SK-N-SH (cell line): ENCODE measurements at regions not wholly inside any gene's neighbourhood (a gene's known extent, or its start where the extent isn't known, plus 50 kb on each side); places are given as distances from the start of the nearest gene placed in this dataset.

Experiments used
- CTCF ChIP-seq: fragments of 200-600 bp; sonication (generic); IDR thresholded peaks from 2 replicates; pipeline ENCODE4 v1.6.1; 2017; ENCODE audit warnings: antibody characterized with exemption, mild to moderate bottlenecking, moderate library complexity
- ELF1 ChIP-seq: IDR thresholded peaks from 2 replicates; pipeline ENCODE4 v1.4.0; 2012
- EP300 ChIP-seq, 2 experiments: IDR thresholded peaks; 2 replicates each; pipeline versions ENCODE4 v1.4.0 to v1.6.1; 2012; ENCODE audit warnings: borderline replicate concordance in 1 of 2, low read depth in 1 of 2, low read length in 1 of 2
- EZH2phosphoT487 ChIP-seq: fragments of 200-600 bp; sonication (generic); IDR thresholded peaks from 2 replicates; pipeline ENCODE4 v1.6.1; 2017; ENCODE audit warnings: low read depth, mixed run types, mild to moderate bottlenecking, antibody characterized with exemption, moderate library complexity, borderline replicate concordance
- MAX ChIP-seq: IDR thresholded peaks from 2 replicates; pipeline ENCODE4 v1.4.0; 2012; ENCODE audit warnings: low read depth
- POLR2AphosphoS5 ChIP-seq: IDR thresholded peaks from 2 replicates; pipeline ENCODE4 v1.6.1; 2012; ENCODE audit warnings: low read depth, low read length
- RCOR1 ChIP-seq: fragments of 150-350 bp; IDR thresholded peaks from 2 replicates; pipeline ENCODE4 v1.6.1; 2017; ENCODE audit warnings: antibody characterized with exemption, low read length
- RXRA ChIP-seq: IDR thresholded peaks from 2 replicates; pipeline ENCODE4 v1.4.0; 2012; ENCODE audit warnings: low read depth, mild to moderate bottlenecking, borderline replicate concordance
- SIN3A ChIP-seq: IDR thresholded peaks from 2 replicates; pipeline ENCODE4 v1.6.1; 2012; ENCODE audit warnings: low read depth, mild to moderate bottlenecking, low read length, moderate library complexity, borderline replicate concordance
- SMC3 ChIP-seq: IDR thresholded peaks from 2 replicates; pipeline ENCODE4 v1.6.1; 2012; ENCODE audit warnings: low read depth, low read length, improper control_type of control experiment
- TAF1 ChIP-seq: IDR thresholded peaks from 2 replicates; pipeline ENCODE4 v1.6.1; 2012; ENCODE audit warnings: low read depth, mild to moderate bottlenecking, low read length, moderate library complexity, borderline replicate concordance
- TEAD4 ChIP-seq: IDR thresholded peaks from 2 replicates; pipeline ENCODE4 v1.4.0; 2012; ENCODE audit warnings: mild to moderate bottlenecking, borderline replicate concordance; ENCODE audit not compliant: insufficient read depth
- USF1 ChIP-seq: IDR thresholded peaks from 2 replicates; pipeline ENCODE4 v1.4.0; 2012; ENCODE audit warnings: low read depth, borderline replicate concordance
- USF2 ChIP-seq: fragments of 150-350 bp; IDR thresholded peaks from 2 replicates; pipeline ENCODE4 v1.6.1; 2017; ENCODE audit warnings: antibody characterized with exemption, low read length, low read depth, borderline replicate concordance

GRCh38 chr17:56694825-56695224 is 101.3 kb downstream of the NOG start:
- TF ChIP-seq CTCF = no peak
- no peak for TF ChIP-seq RCOR1
- TF ChIP-seq TEAD4 = no peak
- no peak for TF ChIP-seq SIN3A
- TF ChIP-seq ELF1 = no peak
- TF ChIP-seq SMC3 = no peak
- no peak for TF ChIP-seq POLR2AphosphoS5
- no peak for TF ChIP-seq RXRA
- no peak for TF ChIP-seq MAX
- no peak for TF ChIP-seq USF2
- no peak for TF ChIP-seq TAF1
- TF ChIP-seq USF1 = no peak
- no peak for TF ChIP-seq EZH2phosphoT487
- no peak for TF ChIP-seq EP300 (IDR thresholded peaks at IDR 0.05; ENCODE audit: borderline replicate concordance in 1 of 2, low read depth in 1 of 2, low read length in 1 of 2)
